Liver (tissue), 8 donors: ENCODE measurements at regions not wholly inside any gene's neighbourhood (a gene's known extent, or its start where the extent isn't known, plus 50 kb on each side); places are given as distances from the start of the nearest gene placed in this dataset.
A peak's percentile ranks its signal among the peaks of the same experiment; 100 is the strongest.

Experiments
- DNase-seq: peaks from one replicate; pipeline ENCODE4 v3.0.0-alpha.2; 2017; ENCODE audit warnings: low spot score
- H3K27ac ChIP-seq, 2 donors: one replicate each; pipeline ENCODE4 v1.7.0; 2013; ENCODE audit warnings: inconsistent platforms in 2 of 2, low read length in 2 of 2, control low read depth in 1 of 2, low read depth in 1 of 2, mild to moderate bottlenecking in 1 of 2
- H3K27me3 ChIP-seq, 4 donors: one replicate each; pipeline versions ENCODE4 v1.6.1 to v1.7.0; 2013; ENCODE audit warnings: low read length in 3 of 4, inconsistent platforms in 1 of 4, mild to moderate bottlenecking in 1 of 4, moderate library complexity in 1 of 4; ENCODE audit not compliant: control insufficient read depth in 4 of 4, insufficient read depth in 4 of 4
- H3K36me3 ChIP-seq, 4 donors: one replicate each; pipeline versions ENCODE4 v1.6.1 to v1.7.0; 2013; ENCODE audit warnings: low read length in 3 of 4, mild to moderate bottlenecking in 3 of 4, low read depth in 1 of 4, moderate library complexity in 1 of 4; ENCODE audit not compliant: control insufficient read depth in 4 of 4, insufficient read depth in 3 of 4
- H3K4me1 ChIP-seq, 4 donors: one replicate each; pipeline versions ENCODE4 v1.6.1 to v1.7.0; 2013; ENCODE audit warnings: low read length in 3 of 4, mild to moderate bottlenecking in 3 of 4, moderate library complexity in 1 of 4; ENCODE audit not compliant: control insufficient read depth in 4 of 4, insufficient read depth in 4 of 4
- H3K4me3 ChIP-seq, 3 donors: one replicate each; pipeline versions ENCODE4 v1.6.1 to v1.7.0; 2013; ENCODE audit warnings: low read length in 3 of 3, control low read depth in 1 of 3, low read depth in 1 of 3, mild to moderate bottlenecking in 1 of 3
- H3K9ac ChIP-seq, 2 donors: one replicate each; pipeline ENCODE4 v1.7.0; 2013; ENCODE audit warnings: low read length in 2 of 2, mild to moderate bottlenecking in 2 of 2, moderate library complexity in 2 of 2, control low read depth in 1 of 2, low read depth in 1 of 2
- H3K9me3 ChIP-seq, 4 donors: one replicate each; pipeline versions ENCODE4 v1.6.1 to v1.7.0; 2013; ENCODE audit warnings: low read length in 3 of 4; ENCODE audit not compliant: control insufficient read depth in 4 of 4
- EGR1 ChIP-seq, 2 donors: IDR thresholded peaks; 2 replicates each; pipeline ENCODE4 v1.6.1; 2016 to 2018; ENCODE audit warnings: antibody characterized with exemption in 2 of 2, low read depth in 2 of 2
- FOXA2 ChIP-seq: IDR thresholded peaks from 2 replicates; pipeline ENCODE4 v1.6.1; 2016; ENCODE audit warnings: antibody characterized with exemption
- GABPA ChIP-seq, 2 donors: IDR thresholded peaks in 1 of 2; conservative IDR thresholded peaks in 1 of 2; 2 replicates each; pipeline ENCODE4 v1.6.1; 2016; ENCODE audit warnings: antibody characterized with exemption in 2 of 2, mild to moderate bottlenecking in 1 of 2, moderate library complexity in 1 of 2
- HNF4A ChIP-seq, 2 donors: conservative IDR thresholded peaks; 2 replicates each; pipeline ENCODE4 v1.6.1; 2016; ENCODE audit warnings: antibody characterized with exemption in 2 of 2, mild to moderate bottlenecking in 2 of 2
- HNF4G ChIP-seq: IDR thresholded peaks from 2 replicates; pipeline ENCODE4 v1.6.1; 2016; ENCODE audit warnings: antibody characterized with exemption
- JUND ChIP-seq, 2 donors: IDR thresholded peaks; 2 replicates each; pipeline ENCODE4 v1.6.1; 2016; ENCODE audit warnings: antibody characterized with exemption in 2 of 2
- RAD21 ChIP-seq, 2 donors: IDR thresholded peaks; 2 replicates each; pipeline ENCODE4 v1.6.1; 2016; ENCODE audit warnings: antibody characterized with exemption in 2 of 2, mild to moderate bottlenecking in 2 of 2
- REST ChIP-seq: IDR thresholded peaks from 2 replicates; pipeline ENCODE4 v1.6.1; 2016; ENCODE audit warnings: antibody characterized with exemption, mild to moderate bottlenecking
- RXRA ChIP-seq, 2 donors: IDR thresholded peaks; 2 replicates each; pipeline ENCODE4 v1.6.1; 2017 to 2018; ENCODE audit warnings: antibody characterized with exemption in 2 of 2, mild to moderate bottlenecking in 1 of 2
- TAF1 ChIP-seq: conservative IDR thresholded peaks from 2 replicates; pipeline ENCODE4 v1.6.1; 2016; ENCODE audit warnings: antibody characterized with exemption, mild to moderate bottlenecking
- YY1 ChIP-seq: IDR thresholded peaks from 2 replicates; pipeline ENCODE4 v1.6.1; 2016; ENCODE audit warnings: antibody characterized with exemption, mild to moderate bottlenecking
- ZBTB33 ChIP-seq: IDR thresholded peaks from 2 replicates; pipeline ENCODE4 v1.6.1; 2016; ENCODE audit warnings: antibody characterized with exemption
- WGBS: extraction: QIAGEN DNeasy Blood & Tissue Kit; methylation state at CpG from one replicate; pipeline ENCODE4 v1.1.7; 2013; 5-methylcytosine and 5-hydroxymethylcytosine counted together
- TF ChIP-seq, protein P1 (sequence below): fragments of 150-350 bp; IDR thresholded peaks from 2 replicates; pipeline ENCODE4 v1.5.1; 2017; ENCODE audit warnings: improper control_type of control experiment, low read depth, low read length; ENCODE audit not compliant: missing input control
- TF ChIP-seq, protein P2 (sequence below): IDR thresholded peaks from 2 replicates; pipeline ENCODE4 v1.6.1; 2016; ENCODE audit warnings: antibody characterized with exemption
- donor health status: healthy.
- donor health status: healthy.
- donor health status: healthy.
- donor health status: healthy.
- donor health status: healthy.

- TF ChIP-seq, protein P1, sequence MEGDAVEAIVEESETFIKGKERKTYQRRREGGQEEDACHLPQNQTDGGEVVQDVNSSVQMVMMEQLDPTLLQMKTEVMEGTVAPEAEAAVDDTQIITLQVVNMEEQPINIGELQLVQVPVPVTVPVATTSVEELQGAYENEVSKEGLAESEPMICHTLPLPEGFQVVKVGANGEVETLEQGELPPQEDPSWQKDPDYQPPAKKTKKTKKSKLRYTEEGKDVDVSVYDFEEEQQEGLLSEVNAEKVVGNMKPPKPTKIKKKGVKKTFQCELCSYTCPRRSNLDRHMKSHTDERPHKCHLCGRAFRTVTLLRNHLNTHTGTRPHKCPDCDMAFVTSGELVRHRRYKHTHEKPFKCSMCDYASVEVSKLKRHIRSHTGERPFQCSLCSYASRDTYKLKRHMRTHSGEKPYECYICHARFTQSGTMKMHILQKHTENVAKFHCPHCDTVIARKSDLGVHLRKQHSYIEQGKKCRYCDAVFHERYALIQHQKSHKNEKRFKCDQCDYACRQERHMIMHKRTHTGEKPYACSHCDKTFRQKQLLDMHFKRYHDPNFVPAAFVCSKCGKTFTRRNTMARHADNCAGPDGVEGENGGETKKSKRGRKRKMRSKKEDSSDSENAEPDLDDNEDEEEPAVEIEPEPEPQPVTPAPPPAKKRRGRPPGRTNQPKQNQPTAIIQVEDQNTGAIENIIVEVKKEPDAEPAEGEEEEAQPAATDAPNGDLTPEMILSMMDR, result no peak
Observed at GRCh38 chr10:121216295-121216694, 365.1 kb downstream of the WDR11 start (continued).

DNA sequence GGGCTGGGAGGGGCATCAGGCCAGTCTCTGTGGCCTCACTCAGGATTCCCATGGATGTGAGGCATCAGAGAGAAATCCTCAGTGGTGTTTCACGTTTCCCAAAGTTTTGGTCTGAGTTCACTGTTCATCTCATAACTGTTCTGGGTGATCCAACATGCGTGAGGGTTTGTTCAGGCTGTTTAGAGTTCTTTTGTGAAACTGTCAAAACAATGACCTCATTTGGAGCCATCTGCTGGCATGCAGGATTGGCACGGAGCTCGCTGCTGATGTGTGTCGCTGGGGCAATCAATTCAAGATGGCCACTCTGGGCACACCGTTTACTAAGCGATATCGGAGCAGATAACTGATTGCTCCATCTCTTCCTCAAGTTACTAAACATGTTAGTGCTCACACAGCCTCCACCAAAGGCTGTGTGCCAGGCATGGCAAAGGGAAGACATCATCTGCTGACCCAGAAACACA lies 365.6 kb downstream of the WDR11 start:
- H3K27me3 ChIP-seq, result no peaks in the 10 kb centered on the region
- WGBS, result 29% methylated on average over 8 of the region's 8 CpGs
- DNase-seq, result no peak
- TF ChIP-seq ZBTB33 (peak; percentile 31), GABPA (IDR thresholded peaks at IDR 0.05 in 1 of 2, conservative IDR thresholded peaks at IDR 0.05 in 1 of 2) (peak in 1 of 2 donors; percentile 10), REST (peak; percentile 18), EGR1 (IDR thresholded peaks at IDR 0.05; ENCODE audit: low read depth in 2 of 2) (no peak), JUND (IDR thresholded peaks at IDR 0.05) (peak in 1 of 2 donors; percentile 91), HNF4A (conservative IDR thresholded peaks at IDR 0.05) (peak in 1 of 2 donors; percentile 71), RXRA (IDR thresholded peaks at IDR 0.05) (peak in 1 of 2 donors; percentile 85), FOXA2 (peak; percentile 51), HNF4G (no peak), YY1 (peak; percentile 98), RAD21 (IDR thresholded peaks at IDR 0.05) (peak; percentile 32 to 51), TAF1 (no peak)
- TF ChIP-seq, protein P2, sequence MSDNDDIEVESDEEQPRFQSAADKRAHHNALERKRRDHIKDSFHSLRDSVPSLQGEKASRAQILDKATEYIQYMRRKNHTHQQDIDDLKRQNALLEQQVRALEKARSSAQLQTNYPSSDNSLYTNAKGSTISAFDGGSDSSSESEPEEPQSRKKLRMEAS, result peak; percentile 80
- H3K4me3 ChIP-seq, result no peak overlapping the region
- peak overlapping the region; percentile 22 to 44 for H3K27ac ChIP-seq
- H3K4me1 ChIP-seq, result peaks cover 0 to 5% (median 3%) of the 10 kb centered on the region in 4 donors
- no peaks in the 10 kb centered on the region for H3K9me3 ChIP-seq
- H3K36me3 ChIP-seq, result no peaks in the 10 kb centered on the region
- no peak overlapping the region for H3K9ac ChIP-seq
